ENCODE measurements at regions not wholly inside any gene's neighbourhood (a gene's known extent, or its start where the extent isn't known, plus 50 kb on each side); places are given as distances from the start of the nearest gene placed in this dataset.

GRCh38 chr3:66803721-66804695 lies 194.1 kb upstream of the KBTBD8 start:
- TF ChIP-seq EZH2 (IDR thresholded peaks at IDR 0.05; ENCODE audit: low read depth) (no peak), CTCF (conservative IDR thresholded peaks at IDR 0.05) (no peak)
